H1 (cell line): ENCODE measurements at regions not wholly inside any gene's neighbourhood (a gene's known extent, or its start where the extent isn't known, plus 50 kb on each side); places are given as distances from the start of the nearest gene placed in this dataset.

Experiments used
- CTCF ChIP-seq, 3 experiments: IDR thresholded peaks; 1 replicate in 2 of 3; 2 replicates in 1 of 3; pipeline versions ENCODE4 v1.5.1 to v1.6.1; 2011; ENCODE audit warnings: low read length in 3 of 3, mild to moderate bottlenecking in 3 of 3, inconsistent platforms in 2 of 3, low read depth in 1 of 3, moderate library complexity in 1 of 3; ENCODE audit not compliant: insufficient read depth in 1 of 3; ENCODE audit errors: control extremely low read depth in 1 of 3
- EGR1 ChIP-seq: IDR thresholded peaks from 2 replicates; pipeline ENCODE4 v1.6.1; 2011; ENCODE audit warnings: low read depth, low read length, borderline replicate concordance
- GABPA ChIP-seq: IDR thresholded peaks from 2 replicates; pipeline ENCODE4 v1.6.1; 2011; ENCODE audit warnings: mild to moderate bottlenecking, low read length, moderate library complexity, borderline replicate concordance; ENCODE audit not compliant: insufficient read depth
- MAFK ChIP-seq: IDR thresholded peaks from 2 replicates; pipeline ENCODE4 v1.6.1; 2012; ENCODE audit warnings: low read depth, mild to moderate bottlenecking, improper control_type of control experiment, low read length
- POLR2A ChIP-seq, 2 experiments: IDR thresholded peaks; 1 replicate in 1 of 2; 2 replicates in 1 of 2; pipeline ENCODE4 v1.6.1; 2011; ENCODE audit warnings: low read depth in 2 of 2, low read length in 2 of 2, mild to moderate bottlenecking in 2 of 2; ENCODE audit errors: control extremely low read depth in 1 of 2
- POLR2AphosphoS5 ChIP-seq: IDR thresholded peaks from 2 replicates; pipeline ENCODE4 v1.6.1; 2011; ENCODE audit warnings: low read depth, low read length
- SP2 ChIP-seq: IDR thresholded peaks from 2 replicates; pipeline ENCODE4 v1.6.1; 2012; ENCODE audit warnings: mild to moderate bottlenecking, low read length, inconsistent platforms
- SRF ChIP-seq: IDR thresholded peaks from 2 replicates; pipeline ENCODE4 v1.6.1; 2011; ENCODE audit warnings: mild to moderate bottlenecking, low read depth, low read length, moderate library complexity
- USF2 ChIP-seq: IDR thresholded peaks from 2 replicates; pipeline ENCODE4 v1.6.1; 2011; ENCODE audit warnings: low read length, improper control_type of control experiment
- YY1 ChIP-seq: IDR thresholded peaks from 2 replicates; pipeline ENCODE4 v1.6.1; 2011; ENCODE audit warnings: low read depth, mild to moderate bottlenecking, low read length

- TF ChIP-seq CTCF (IDR thresholded peaks at IDR 0.05; ENCODE audit: control extremely low read depth in 1 of 3, insufficient read depth in 1 of 3, low read depth in 1 of 3, low read length in 3 of 3) (no peak), MAFK (no peak), POLR2A (IDR thresholded peaks at IDR 0.05; ENCODE audit: control extremely low read depth in 1 of 2, low read depth in 2 of 2, low read length in 2 of 2) (no peak), SP2 (no peak), USF2 (no peak), GABPA (no peak), EGR1 (no peak), POLR2AphosphoS5 (no peak), YY1 (no peak), SRF (no peak)
These were observed 76.5 kb downstream of the SLC2A10 start for GRCh38 chr20:46785958-46786357.
